Stimulated activated CD4-positive, alpha-beta T cell treated with anti-CD3 and anti-CD28 coated beads, Interleukin-4, amount 100 ng/mL, for 4 hours (primary cell): ENCODE measurements at regions not wholly inside any gene's neighbourhood (a gene's known extent, or its start where the extent isn't known, plus 50 kb on each side); places are given as distances from the start of the nearest gene placed in this dataset.
"Not testable (repeated sequence)": the region's sequence is repeated elsewhere in the genome, so short reads cannot be mapped to it uniquely, and the experiment has no call there.

ENCODE experiments used
- DNase-seq, 2 experiments: peaks; one replicate each; pipeline ENCODE4 v3.0.0-alpha.2; 2020

DNA sequence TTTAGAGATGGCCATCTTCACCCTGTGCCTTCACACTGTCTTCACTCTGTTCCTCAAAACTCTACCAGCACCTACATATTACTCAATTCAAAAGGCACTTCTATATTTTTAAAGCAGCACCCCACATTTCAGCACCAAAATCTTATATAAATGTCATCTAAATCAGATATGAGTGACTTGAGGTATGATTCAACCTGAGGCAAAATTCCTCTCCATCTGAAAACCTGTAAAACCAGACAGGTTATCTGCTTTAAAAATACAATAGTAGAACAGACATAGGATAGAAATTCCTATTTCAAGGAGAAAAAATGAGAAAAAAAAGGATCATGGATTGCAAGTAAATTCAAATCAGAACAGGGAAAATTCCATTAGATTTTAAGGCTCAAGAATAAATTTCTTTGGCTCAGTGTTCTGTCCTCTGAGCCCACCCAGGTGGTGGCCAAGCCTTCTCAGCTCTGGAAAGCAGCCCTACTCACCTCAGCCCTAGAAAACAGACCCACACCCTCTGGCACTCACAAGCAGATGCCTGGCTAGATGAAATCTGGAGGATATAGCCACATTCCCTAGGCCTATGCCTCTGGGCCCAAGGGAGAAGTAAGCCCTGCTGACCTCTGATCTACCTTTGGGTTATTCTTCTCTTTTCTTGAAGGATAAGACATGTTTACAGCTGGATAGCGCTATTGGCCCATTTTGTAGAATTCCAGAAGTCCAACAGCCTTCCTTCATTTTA is 211.1 kb upstream of the XIST start:
- no peak for DNase-seq

DNA sequence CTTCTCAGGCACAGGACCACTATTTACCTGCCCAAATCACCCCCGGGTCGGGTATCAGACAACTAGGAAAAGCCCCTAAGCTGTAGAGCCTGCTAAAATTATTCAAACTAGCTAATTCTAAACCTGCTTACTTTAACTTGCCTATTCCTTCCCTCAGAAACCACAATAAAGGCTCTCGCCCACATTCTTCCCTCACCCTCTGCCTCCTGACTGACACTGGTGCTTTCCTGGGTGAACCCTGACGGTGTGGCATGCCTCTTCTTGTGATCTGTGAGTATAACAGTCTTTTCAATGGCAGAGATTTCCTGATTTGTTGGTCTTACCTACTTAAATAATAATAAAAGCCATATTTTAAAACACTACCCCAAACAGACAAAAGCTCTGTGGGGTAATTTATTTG is 209.4 kb upstream of the XIST start:
- no peak for DNase-seq

DNA sequence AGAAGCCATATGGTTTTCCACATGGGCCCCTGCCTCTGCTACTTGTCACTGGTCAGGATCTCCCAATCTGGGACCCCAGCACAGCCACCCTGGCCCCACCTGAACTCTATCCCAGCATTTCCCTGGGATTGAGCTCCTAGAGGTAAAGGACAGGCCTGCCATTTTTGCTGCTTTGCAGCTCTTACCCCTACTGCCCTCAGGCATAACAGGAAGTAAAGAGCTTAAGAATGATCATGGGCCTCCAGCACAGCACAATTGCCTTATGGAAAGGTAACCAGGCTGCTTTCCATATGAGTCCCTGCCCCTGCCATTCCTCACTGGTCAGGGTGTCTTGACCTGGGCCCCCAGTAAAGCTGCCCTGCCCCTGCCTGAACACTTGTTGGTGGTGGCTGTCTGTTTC is 196.6 kb upstream of the XIST start:
- no peak for DNase-seq

DNA sequence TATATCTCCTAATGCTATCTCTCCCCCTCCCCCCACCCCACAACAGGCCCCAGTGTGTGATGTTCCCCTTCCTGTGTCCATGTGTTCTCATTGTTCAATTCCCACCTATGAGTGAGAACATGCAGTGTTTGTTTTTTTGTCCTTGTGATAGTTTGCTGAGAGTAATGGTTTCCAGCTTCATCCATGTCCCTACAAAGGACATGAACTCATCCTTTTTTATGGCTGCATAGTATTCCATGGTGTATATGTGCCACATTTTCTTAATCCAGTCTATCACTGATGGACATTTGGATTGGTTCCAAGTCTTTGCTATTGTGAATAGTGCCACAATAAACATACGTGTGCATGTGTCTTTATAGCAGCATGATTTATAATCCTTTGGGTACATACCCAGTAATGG is 181.6 kb upstream of the XIST start:
- not testable (repeated sequence) for DNase-seq

DNA sequence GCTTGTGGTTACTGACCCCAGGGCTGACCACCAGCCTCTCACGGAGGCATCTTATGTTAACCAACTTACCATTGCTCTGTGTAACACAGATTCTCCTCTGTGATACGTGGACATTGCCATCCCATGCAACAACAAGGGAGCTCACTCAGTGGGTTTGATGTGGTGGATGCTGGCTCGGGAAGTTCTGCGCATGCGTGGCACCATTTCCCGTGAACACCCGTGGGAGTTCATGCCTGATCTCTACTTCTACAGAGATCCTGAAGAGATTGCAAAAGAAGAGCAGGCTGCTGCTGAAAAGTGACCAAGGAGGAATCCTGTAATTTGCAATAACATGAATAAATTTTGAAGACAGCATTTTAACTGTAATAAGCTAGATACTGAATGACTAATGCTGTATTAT is 179.0 kb upstream of the XIST start:
- not testable (repeated sequence) for DNase-seq

DNA sequence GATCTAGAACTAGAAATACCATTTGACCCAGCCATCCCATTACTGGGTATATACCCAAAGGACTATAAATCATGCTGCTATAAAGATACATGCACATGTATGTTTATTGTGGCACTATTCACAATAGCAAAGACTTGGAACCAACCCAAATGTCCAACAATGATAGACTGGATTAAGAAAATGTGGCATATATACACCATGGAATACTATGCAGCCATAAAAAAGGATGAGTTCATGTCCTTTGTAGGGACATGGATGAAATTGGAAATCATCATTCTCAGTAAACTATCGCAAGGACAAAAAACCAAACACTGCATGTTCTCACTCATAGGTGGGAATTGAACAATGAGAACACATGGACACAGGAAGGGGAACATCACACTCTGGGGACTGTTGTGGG is 178.3 kb upstream of the XIST start:
- not testable (repeated sequence) for DNase-seq

DNA sequence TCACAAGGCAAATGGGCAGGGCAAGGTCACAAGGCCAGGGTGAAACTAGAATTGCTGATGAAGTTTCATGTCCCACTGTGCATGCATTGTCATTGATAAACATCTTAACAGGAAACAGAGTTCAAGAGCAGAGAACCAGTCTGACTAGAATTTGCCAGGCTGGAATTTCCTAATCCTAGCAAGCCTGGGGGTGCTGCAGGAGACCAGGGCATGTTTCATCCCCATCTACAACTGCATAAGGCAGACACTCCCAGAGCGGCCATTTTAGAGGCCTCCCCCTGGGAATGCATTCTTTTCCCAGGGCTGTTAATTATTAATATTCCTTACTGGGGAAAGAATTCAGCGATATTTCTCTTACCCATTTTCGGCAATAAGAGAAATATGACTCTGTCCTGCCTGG is 172.6 kb upstream of the XIST start:
- not testable (repeated sequence) for DNase-seq

DNA sequence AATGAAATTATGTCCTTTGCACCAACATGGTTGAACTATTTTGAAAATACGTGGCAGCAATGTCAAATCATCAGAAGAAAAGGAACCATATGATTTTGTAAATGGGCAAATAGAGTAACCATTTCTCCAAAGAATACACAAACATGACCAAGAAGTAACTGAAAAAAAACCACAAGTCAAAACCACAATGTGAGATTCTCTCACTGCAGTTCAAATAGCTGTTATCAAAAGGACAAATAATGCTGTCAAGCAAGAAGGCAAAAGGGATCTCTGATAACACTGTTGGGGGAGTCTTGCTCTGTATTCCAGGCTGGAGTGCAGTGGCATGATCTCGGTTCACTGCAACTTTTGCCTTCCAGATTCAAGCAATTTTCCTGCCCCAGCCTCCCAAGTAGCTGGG is 170.7 kb upstream of the XIST start:
- no peak for DNase-seq

DNA sequence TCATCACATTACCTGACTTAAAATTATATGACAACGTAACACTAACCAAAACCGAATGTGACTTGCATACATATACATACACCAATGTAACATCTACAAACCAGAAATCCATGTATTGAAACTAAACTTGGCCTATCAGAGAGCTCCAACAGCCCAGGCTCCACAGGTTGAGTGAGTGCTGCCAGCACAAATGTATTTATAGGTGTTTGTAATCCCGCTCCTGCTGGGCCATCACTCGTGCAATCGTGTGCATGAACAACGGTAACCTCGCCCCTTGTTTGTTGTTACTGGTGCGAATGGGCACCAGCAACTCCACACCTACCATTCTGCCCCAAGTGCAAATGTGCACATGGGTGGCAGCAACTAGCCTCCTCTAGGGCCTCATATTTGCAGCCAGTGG is 165.7 kb upstream of the XIST start:
- no peak for DNase-seq

DNA sequence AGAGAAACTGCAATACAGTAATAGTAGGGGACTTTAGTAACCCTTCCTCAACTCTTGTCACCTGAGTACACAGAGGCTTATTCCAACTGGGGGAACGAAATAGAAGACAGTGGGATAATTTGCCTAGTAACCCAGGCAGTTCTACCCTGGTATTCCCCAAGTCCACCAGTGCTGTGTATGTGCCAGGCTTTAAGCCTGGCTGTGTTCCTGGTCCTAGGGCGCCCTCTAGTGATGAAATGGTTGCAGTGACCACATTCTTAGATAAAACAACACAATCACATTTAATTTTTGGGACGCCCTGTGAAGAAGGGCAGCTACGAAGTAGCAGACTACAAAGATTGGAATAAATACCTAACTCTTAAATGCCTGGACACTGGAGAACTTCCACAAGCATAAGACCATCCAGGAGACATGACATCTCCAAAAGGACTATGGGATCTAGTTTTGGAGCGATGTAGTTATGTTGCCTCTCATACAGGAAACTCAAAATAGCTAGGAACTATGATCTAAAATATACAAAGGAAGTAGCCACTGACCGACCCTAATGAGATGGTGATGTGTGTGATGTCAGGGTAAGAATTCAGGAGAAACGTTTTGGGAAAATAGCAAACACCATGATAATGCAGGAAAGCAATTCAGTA is 163.0 kb upstream of the XIST start:
- DNase-seq: peak; percentile 24 to 27

DNA sequence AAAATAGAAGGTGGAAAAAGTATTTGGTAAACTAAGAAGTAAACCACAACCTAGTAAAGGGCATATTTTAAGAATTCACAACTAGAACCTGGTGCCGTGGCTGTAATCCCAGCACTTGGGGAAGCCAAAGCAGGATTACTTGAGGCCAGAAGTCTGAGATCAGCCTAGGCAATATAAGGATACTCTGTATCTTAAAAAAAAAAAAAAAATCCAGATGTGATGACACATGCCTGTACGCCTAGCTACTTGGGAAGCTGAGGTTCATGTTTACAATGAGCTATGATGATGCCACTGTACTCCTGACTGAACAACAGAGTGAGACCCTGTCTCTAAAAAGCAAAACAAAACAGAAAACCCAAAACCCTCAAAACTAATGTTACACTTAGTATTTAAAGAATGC is 156.5 kb upstream of the XIST start:
- no peak for DNase-seq

DNA sequence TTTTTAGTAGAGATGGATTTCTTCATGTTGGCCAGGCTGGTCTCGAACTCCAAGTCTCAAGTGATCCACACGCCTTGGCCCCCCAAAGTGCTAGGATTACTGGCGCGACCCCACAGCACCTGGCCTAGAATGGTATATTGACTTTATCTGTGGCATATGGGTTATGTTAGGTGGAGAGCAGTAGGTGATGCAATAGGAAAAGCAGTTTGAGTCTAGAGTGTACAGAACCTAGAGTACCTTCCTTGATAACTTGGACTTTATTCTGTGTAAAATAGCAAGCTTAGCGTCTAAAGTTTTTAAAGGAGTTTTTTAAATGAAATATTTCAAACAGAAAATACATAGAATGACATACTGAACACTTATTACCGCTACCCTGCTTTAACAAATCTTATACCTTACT is 139.5 kb upstream of the XIST start:
- no peak for DNase-seq

DNA sequence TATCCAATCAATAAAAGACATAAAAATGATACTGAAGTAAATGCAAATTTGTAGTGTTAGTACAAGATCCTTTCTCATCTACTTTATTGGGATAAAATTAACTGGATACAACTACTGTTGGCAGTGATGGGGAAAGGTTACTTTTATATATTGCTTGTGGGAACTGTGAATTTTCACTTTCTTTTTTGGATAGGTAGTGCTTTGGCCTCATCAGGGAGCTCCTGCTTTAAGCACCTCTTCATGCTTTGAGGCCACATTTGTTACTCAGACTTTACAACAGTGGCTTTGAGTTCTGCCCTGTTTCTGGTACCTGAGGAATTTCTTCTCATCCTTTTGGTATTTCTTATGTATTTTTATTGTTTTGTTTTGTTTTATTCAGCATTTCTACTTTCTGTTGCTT is 134.7 kb upstream of the XIST start:
- DNase-seq: no peak

DNA sequence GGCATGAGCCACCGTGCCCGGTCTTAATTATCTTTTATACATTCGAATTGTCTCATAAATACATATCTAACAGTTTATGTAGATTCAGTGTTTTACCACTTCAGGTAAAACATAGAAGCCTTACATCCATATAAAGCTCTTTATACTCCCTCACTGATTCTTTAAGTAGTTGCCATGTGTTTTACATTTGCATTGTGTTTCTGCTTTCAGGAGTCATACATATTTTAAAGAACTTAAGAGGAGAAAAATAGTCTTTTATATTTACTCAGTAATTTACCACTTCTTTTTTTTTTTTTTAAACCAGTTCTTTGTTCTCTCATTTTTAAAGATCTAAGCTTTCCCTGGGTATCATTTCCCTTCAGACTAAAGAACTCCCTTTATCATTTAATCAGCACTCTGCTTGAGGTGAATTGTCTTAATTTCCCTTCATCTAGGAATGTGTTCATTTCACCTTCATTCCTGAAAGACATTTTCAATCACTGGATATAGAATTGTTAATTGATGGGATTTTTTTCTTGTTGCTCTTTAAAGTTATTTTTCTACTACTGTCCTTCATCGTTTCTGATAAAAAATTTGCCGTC is 127.1 kb upstream of the XIST start:
- DNase-seq: no peak

DNA sequence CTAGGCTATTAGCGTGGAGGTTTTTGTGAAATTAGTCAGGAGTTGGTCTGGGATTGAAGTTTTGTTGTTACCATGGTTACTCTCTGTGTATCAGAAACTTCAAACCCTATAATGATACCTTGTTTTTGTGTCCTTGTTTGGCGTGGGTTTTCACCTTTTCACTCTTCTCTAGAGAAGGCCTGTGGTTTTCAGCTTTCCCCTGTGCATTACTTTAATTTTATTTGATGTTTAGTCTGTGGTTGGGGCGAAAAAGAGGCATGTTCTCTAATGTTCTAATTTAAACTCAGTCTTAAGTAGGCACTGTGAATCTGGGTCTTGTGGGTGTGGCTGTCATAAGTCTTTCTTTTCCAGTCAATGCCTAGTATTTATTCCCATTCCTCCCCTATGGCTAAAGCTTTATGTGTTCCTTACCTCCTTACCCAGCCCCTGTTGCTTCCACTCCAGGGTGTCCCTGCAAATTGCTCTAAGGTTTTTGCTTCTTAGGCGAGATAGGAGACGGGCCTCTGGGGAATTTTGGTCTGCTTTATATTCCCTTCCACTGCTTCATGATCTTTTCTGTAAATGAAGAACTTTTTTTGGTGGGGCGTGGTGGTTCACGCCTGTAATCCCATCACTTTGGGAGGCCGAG is 125.1 kb upstream of the XIST start:
- no peak for DNase-seq

DNA sequence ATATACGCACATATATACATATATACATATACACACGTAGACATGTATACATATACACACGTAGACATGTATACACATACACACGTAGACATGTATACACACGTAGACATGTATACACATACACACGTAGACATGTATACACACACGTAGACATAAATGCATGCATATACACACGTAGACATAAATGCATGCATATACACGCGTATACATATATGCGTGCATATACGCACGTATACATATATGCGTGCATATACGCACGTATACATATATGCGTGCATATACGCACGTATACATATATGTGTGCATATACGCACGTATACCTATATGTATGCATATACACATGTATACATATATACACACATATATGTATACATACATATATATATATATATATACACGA is 114.9 kb upstream of the XIST start:
- not testable (repeated sequence) for DNase-seq

DNA sequence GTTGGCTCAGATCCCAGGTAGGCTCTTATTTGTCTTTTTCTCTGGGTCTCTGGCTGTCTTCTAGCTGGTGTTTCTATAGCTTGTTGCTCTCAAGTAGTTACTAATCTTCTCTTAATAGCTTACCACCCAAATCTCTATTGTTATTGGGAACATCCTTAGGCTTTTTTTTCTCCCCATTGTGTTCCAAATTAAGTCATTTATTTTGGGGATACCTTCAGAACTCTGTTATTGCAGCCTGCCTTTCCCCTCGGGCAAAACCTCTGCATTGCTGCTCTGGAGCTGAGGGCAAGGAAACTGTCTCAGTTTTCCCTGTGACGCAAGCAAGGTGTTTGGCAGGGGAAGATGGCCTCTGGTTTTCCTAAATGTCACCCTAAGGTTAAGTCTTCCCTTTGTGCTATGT is 113.3 kb upstream of the XIST start:
- DNase-seq: no peak

DNA sequence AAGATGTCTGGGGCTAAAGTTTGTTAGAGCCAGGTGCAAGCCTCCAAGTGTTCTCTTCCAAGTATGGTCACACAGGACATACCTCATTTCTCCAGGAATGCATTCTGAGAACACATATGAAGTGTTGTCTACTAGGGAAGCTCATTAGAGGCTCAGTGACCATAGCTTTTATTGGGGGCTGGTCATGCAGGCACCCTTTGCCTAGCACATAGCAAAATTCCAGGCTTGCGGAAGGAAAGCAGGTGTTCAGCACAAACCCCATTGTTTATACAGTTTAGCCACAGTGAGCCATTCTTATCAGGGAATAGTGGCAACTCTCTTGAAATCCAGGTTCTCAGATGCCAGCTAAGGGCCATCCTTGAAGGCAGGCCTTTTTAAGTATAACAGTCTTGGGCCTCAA is 112.1 kb upstream of the XIST start:
- no peak for DNase-seq

DNA sequence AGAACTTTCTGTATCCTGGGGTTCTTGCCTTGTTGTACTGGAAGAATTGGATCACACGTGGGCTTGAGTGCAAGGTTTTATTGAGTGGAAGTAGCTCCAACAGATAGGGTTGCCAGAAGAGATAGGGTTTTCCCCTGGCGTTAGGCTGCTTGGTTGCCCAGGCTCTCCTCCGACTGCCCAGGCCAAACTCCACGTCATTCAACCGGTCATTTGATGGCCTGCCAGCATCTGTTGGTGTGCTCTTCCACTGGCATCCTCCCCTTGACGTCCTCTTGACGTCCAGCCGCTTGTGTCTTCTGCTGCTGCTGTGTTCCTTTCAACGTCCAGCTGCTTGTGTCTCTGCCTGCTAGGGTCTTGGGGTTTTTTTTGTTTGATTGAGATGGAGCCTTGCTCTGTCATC is 111.2 kb upstream of the XIST start:
- no peak for DNase-seq

DNA sequence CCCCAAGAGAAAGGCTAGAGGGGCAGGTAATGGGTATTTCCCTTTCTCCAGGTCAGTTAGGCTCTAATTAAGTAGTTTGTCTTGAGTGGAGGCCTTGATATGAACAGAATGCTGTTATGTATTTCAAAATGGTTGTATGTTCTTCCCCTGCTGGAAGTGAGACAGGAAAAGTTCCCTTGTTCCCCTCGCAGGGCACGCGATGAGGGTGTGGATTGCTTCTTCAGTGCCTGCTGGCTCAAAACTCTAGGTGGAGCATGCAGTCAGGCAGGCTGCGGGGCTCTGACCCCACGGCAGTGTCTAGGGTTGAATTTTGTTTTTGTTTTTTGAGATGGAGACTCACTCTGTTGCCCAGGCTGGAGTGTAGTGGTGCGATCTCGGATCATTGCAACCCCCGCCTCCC is 110.4 kb upstream of the XIST start:
- DNase-seq: no peak

DNA sequence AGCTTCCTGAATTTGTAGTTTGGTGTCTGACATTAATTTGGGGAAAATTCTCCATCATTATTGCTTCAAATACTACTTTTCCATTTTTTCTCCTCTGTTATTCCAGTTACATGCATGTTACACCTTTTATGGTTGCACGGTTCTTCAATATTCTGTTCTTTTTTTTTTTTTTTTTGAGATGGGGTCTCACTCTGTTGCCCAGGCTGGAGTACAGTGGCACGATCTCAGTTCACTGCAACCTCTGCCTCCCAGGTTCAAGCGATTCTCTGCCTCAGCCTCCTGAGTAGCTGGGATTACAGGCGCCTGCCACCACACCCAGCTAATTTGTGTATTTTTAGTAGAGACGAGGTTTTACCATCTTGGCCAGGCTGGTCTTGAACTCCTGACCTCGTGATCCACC is 109.4 kb upstream of the XIST start:
- DNase-seq: not testable (repeated sequence)

DNA sequence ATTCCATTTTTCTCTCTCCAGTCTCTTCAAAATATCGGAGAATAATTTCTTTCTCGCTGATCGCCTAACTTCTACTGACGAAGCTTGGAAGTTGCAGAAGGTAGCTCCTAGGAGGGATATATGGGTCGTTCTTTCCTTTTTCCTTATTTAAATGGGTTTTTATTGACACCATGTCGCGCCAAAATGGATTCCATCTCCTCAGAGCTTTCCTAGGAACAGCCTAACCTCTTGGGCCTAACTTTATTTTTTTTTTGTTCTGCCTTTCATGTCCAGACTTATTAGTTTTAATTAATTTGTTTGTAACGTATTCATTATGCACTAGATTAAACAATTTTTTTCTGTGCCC is 92.0 kb upstream of the XIST start:
- no peak for DNase-seq

DNA sequence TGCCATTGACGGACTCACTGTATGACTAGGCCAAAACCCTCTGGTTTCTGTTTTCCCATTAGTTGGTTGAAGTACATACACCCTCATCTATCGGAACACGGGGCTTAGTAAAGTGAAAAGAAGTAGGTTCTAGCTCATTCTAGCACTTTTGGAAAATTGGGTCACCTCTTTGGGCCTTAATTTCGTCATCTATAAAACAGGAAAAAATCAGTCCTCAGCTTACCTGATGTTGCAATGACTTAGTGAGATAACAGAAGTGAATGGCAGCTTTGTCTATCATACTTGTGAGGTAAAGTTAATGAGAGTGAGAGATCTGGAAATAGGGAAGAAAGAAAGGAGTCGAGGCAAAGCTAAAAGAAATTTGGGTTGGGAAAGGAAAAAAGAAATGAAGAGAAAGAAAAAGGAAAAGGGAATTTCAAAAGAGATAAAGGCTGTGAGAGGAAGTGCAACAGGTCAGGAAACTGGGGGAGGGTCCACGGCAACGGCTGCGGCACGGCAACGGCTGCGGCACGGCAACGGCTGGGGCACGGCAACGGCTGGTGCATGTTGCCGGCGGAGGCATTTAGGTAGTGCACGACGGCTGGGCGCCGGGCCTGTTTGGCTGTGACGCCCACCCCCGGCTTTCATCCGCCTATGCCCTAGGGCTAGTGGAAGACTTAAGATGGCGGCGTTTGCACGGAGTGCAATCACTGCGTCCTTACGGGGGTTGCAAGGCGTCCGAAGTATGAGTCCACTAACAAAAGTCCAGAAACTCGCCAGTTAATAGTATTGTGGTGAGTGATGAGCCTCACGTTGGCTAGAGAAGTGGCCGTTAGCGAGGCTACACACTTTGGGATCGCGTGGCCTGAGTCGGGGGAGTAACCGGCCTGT is 91.4 kb upstream of the XIST start:
- peak; percentile 76 to 81 for DNase-seq
